Vagina (tissue), 2 donors: ENCODE measurements at regions not wholly inside any gene's neighbourhood (a gene's known extent, or its start where the extent isn't known, plus 50 kb on each side); places are given as distances from the start of the nearest gene placed in this dataset.
"Not testable (repeated sequence)": the region's sequence is repeated elsewhere in the genome, so short reads cannot be mapped to it uniquely, and the experiment has no call there.

Experiments used
- DNase-seq, 2 donors: peaks; one replicate each; pipeline ENCODE4 v3.0.0-alpha.2; 2017; ENCODE audit errors: extremely low spot score in 2 of 2
- H3K27ac ChIP-seq: fragments of 200-600 bp; sonication (generic); one replicate; pipeline ENCODE4 v1.5.1; 2019
- H3K27me3 ChIP-seq: fragments of 200-600 bp; sonication (generic); one replicate; pipeline ENCODE4 v1.5.1; 2019
- H3K36me3 ChIP-seq, 2 donors: fragments of 200-600 bp; sonication (generic); one replicate each; pipeline ENCODE4 v1.5.1; 2017 to 2019
- H3K4me1 ChIP-seq: fragments of 200-600 bp; sonication (generic); one replicate; pipeline ENCODE4 v1.5.1; 2019
- H3K4me3 ChIP-seq, 2 donors: fragments of 200-600 bp; sonication (generic); 1 replicate in 1 of 2; 2 replicates in 1 of 2; pipeline ENCODE4 v1.5.1; 2016 to 2019
- H3K9me3 ChIP-seq: fragments of 200-600 bp; sonication (generic); one replicate; pipeline ENCODE4 v1.5.1; 2019
- CTCF ChIP-seq, 3 experiments: fragments of 450-650 bp in 2 of 3; fragments of 200-600 bp in 1 of 3; sonication (generic) in 1 of 3; IDR thresholded peaks; one replicate each; pipeline ENCODE4 v1.5.1; 2017 to 2019; ENCODE audit warnings: antibody characterized with exemption in 3 of 3, mild to moderate bottlenecking in 2 of 3, moderate library complexity in 2 of 3
- POLR2A ChIP-seq, 2 donors: fragments of 450-650 bp; IDR thresholded peaks; one replicate each; pipeline ENCODE4 v1.6.1; 2017; ENCODE audit warnings: antibody characterized with exemption in 2 of 2, mild to moderate bottlenecking in 2 of 2, moderate library complexity in 2 of 2
- POLR2AphosphoS5 ChIP-seq, 2 donors: sonication (generic); formaldehyde crosslinking; IDR thresholded peaks; one replicate each; pipeline ENCODE4 v1.9.0; 2017; ENCODE audit warnings: antibody characterized with exemption in 2 of 2, mild to moderate bottlenecking in 2 of 2, low read depth in 1 of 2; ENCODE audit not compliant: insufficient read depth in 1 of 2
- intact Hi-C: fragments of 100-400 bp; cut with DNase I; formaldehyde crosslinking; loops from one replicate; pipeline ENCODE4 v1.15.1; 2023

DNA sequence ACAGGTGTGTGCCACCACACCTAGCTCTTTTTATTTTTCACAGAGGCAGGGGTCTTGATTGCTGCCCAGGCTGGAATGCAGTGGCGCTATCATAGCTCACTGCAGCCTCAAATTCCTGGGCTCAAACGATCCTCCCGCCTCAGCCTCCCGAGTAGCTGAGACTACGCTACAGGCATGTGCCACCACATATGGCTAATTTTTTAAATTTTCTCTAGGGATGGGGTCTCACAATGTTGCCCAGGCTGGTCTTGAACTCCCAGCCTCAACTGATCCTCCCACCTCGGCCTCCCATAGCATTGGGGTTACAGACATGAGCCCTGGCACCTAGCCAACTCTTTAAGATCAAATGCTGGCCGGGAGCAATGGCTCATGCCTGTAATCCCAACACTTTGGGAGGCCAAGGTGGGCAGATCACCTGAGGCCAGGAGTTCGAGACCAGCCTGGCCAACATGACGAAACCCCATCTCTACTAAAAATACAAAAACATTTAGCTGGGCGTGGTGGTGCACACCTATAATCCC is 50.6 kb upstream of the MYL10 start:
- intact Hi-C loops: loop anchor here (10.0 kb wide), 1 partner anchor 555 kb away; no protein-coding TSS in a partner anchor
- not testable (repeated sequence) for H3K27me3 ChIP-seq, H3K36me3 ChIP-seq, H3K27ac ChIP-seq, H3K9me3 ChIP-seq, H3K4me3 ChIP-seq, DNase-seq
- H3K4me1 ChIP-seq: peaks cover 14% of the 10 kb centered on the region

DNA sequence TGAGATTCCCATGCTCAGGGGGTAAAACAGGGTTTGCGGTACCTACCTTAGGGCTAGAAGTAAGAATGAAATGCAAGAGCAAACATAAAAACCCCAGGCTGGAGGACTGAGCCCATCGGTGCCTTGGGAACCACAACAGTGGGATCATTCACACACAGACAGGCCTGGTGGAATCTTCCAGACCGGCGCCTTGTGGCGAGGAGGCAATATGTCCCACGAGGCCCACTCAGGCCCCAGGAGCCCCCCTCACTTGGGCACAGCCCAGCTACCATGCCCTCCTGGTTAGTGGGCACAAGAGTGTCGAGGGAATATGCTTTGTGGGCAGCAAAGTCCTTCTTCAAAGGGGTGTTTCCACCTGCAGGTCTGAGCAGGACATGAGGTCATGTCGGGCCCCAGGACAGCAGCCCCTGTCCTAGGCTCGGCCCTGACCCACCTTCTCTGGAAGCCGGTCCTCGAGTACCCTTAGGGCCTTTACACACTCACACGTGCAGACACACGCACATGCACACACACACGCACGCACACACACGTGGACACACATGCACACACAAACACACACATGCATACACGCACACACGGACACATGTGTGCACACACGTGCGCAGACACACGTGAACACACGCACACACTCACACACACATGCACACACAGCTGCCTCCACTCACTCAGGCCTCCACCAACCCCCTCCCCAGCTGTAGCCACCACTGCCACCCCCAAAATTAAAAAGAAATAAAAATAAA is 51.5 kb upstream of the MYL10 start:
- H3K4me3 ChIP-seq: no peak overlapping the region
- H3K36me3 ChIP-seq: no peaks in the 10 kb centered on the region
- H3K9me3 ChIP-seq: no peaks in the 10 kb centered on the region
- DNase-seq: no peak
- intact Hi-C loops: loop anchor here (10.0 kb wide), 1 partner anchor 554 kb away; no protein-coding TSS in a partner anchor
- H3K4me1 ChIP-seq: peaks cover 14% of the 10 kb centered on the region
- TF ChIP-seq CTCF (IDR thresholded peaks at IDR 0.05) (no peak), POLR2AphosphoS5 (IDR thresholded peaks at IDR 0.05; ENCODE audit: insufficient read depth in 1 of 2, low read depth in 1 of 2) (no peak), POLR2A (IDR thresholded peaks at IDR 0.05) (no peak)
- no peak overlapping the region for H3K27ac ChIP-seq
- H3K27me3 ChIP-seq: no peaks in the 10 kb centered on the region

DNA sequence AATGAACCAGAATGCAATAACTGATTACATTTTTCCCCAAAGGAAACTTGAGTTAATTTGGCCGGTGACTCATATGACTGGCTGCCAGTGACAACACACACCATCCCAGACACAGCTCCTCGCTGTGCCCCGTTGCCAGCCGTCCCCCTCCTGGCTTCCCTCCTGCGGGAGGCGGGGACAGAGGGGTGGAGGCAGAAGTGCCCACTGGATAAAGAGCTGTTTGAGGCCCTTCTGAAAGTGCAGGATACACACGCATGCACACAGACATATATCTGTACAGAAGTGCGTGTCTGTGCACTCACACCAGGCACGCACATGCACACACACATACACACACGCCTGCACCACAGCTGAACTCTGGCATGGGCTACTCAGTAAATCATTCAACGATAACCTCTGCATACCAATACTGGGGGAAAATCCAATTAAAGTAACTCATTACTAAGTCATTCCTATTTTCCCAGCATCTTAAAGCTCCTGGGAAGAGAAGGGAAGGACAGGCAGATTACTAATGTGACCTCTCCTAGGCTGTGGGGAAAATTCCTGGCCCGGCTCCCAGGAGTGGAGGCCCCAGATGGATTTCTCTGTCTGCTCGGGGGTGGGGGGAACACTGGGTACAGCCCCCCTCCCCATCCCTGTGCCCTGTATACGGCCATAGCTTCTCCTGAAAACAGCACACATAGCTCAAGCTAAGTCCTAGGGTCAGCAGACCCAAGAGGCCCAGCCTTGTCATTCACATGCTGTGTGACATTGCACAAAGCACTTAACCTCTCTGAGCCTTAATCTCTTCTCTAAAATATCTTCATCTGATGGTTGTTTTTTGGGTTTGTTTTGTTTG is 52.3 kb upstream of the MYL10 start:
- DNase-seq: no peak
- TF ChIP-seq POLR2A (IDR thresholded peaks at IDR 0.05): no peak
- peak in 1 of 2 donors; percentile 56 for TF ChIP-seq POLR2AphosphoS5 (IDR thresholded peaks at IDR 0.05; ENCODE audit: insufficient read depth in 1 of 2, low read depth in 1 of 2)
- no peak for TF ChIP-seq CTCF (IDR thresholded peaks at IDR 0.05)
- intact Hi-C loops: loop anchor here (10.0 kb wide), 1 partner anchor 553 kb away; no protein-coding TSS in a partner anchor

DNA sequence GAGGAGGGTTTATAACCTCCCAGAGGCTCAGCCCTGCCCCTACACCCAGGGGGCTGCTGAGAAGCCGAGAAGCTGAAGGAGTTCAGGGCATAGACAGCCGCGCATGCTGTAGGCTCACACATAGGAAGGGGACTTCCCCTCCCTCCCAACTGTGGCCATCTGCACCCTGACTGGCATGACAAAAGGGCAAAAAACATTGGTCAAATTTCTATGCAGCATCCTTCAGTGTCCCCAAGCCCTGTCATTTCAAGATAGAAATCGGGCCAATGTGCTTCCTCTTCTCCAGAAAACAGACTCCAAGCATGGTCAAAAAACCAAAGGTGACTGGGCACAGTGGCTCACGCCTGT is 55.9 kb upstream of the MYL10 start:
- intact Hi-C loops: loop anchor here (5.0 to 10.0 kb wide), 2 partner anchors 132 to 550 kb away; partner anchors contain the start of gene CUX1
- Histone ChIP-seq H3K27me3 (no peaks in the 10 kb centered on the region), H3K4me3 (no peak overlapping the region), H3K4me1 (peaks cover 25% of the 10 kb centered on the region), H3K36me3 (no peaks in the 10 kb centered on the region), H3K9me3 (no peaks in the 10 kb centered on the region), H3K27ac (no peak overlapping the region)
- TF ChIP-seq CTCF (IDR thresholded peaks at IDR 0.05): no peak
- no peak for TF ChIP-seq POLR2AphosphoS5 (IDR thresholded peaks at IDR 0.05; ENCODE audit: insufficient read depth in 1 of 2, low read depth in 1 of 2)
- no peak for TF ChIP-seq POLR2A (IDR thresholded peaks at IDR 0.05)
- DNase-seq: no peak

More for the DNA sequence above, 52.3 kb upstream of the MYL10 start:
- Histone ChIP-seq H3K9me3 (no peaks in the 10 kb centered on the region), H3K27me3 (no peaks in the 10 kb centered on the region), H3K27ac (no peak overlapping the region), H3K4me3 (no peak overlapping the region), H3K4me1 (peaks cover 14% of the 10 kb centered on the region), H3K36me3 (no peaks in the 10 kb centered on the region)

DNA sequence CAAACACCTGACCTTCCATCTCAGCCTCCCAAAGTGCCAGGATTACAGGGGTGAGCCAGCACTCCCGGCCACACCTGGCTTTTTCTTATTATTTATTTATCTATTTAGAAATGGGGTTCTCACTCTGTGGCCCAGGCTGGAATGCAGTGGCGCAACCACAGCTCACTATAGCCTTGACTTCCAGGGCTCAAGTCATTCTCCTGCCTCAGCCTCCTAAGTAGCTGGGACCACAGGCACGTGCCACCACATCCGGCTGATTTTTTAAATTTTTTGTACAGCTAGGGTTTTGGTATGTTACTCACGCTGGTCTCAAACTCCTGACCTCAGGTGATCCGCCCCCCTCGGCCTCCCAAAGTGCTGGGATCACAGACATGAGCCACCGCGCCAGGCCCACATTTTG is 56.9 kb upstream of the MYL10 start:
- H3K4me1 ChIP-seq: peaks cover 18% of the 10 kb centered on the region
- H3K9me3 ChIP-seq: no peaks in the 10 kb centered on the region
- no peaks in the 10 kb centered on the region for H3K27me3 ChIP-seq
- no peak for TF ChIP-seq POLR2AphosphoS5 (IDR thresholded peaks at IDR 0.05; ENCODE audit: insufficient read depth in 1 of 2, low read depth in 1 of 2)
- no peak for TF ChIP-seq POLR2A (IDR thresholded peaks at IDR 0.05)
- no peak for TF ChIP-seq CTCF (IDR thresholded peaks at IDR 0.05)
- no peak overlapping the region for H3K27ac ChIP-seq
- no peak overlapping the region for H3K4me3 ChIP-seq
- intact Hi-C loops: loop anchor here (5.0 to 10.0 kb wide), 2 partner anchors 131 to 549 kb away; partner anchors contain the start of gene CUX1
- no peak for DNase-seq
- no peaks in the 10 kb centered on the region for H3K36me3 ChIP-seq
